GM21423 (cell line): ENCODE measurements at regions not wholly inside any gene's neighbourhood (a gene's known extent, or its start where the extent isn't known, plus 50 kb on each side); places are given as distances from the start of the nearest gene placed in this dataset.

ENCODE experiments used
- ATAC-seq: cut with Tn5 transposase; IDR thresholded peaks from one replicate; pipeline ENCODE4 v1.9.1; 2021; ENCODE audit warnings: mild to moderate bottlenecking, moderate library complexity; ENCODE audit not compliant: unreplicated experiment

- no peak for ATAC-seq
These were observed 324.6 kb upstream of the MTNR1B start for GRCh38 chr11:92644595-92645445.

GRCh38 chr11:92651159-92651558 lies 318.3 kb upstream of the MTNR1B start:
- no peak for ATAC-seq

GRCh38 chr11:92653454-92653853 lies 316.0 kb upstream of the MTNR1B start:
- no peak for ATAC-seq

- no peak for ATAC-seq
These were observed 312.7 kb upstream of the MTNR1B start for GRCh38 chr11:92656783-92657182.

GRCh38 chr11:92657226-92657625 lies 312.2 kb upstream of the MTNR1B start:
- no peak for ATAC-seq

- ATAC-seq = no peak
These were observed 310.7 kb upstream of the MTNR1B start for GRCh38 chr11:92658733-92659132.

GRCh38 chr11:92659793-92660192 lies 309.7 kb upstream of the MTNR1B start:
- ATAC-seq = no peak

- no peak for ATAC-seq
These were observed 306.7 kb upstream of the MTNR1B start for GRCh38 chr11:92662601-92663360.

GRCh38 chr11:92663539-92663938 lies 305.9 kb upstream of the MTNR1B start:
- no peak for ATAC-seq

- ATAC-seq = no peak
These were observed 301.8 kb upstream of the MTNR1B start for GRCh38 chr11:92667486-92668152.

- ATAC-seq = no peak
These were observed 299.1 kb upstream of the MTNR1B start for GRCh38 chr11:92670308-92670890.

- ATAC-seq = no peak
These were observed 298.4 kb upstream of the MTNR1B start for GRCh38 chr11:92671081-92671480.

- no peak for ATAC-seq
These were observed 294.1 kb upstream of the MTNR1B start for GRCh38 chr11:92675303-92675702.

- ATAC-seq = no peak
These were observed 293.6 kb upstream of the MTNR1B start for GRCh38 chr11:92675810-92676209.

- ATAC-seq = no peak
These were observed 291.3 kb upstream of the MTNR1B start for GRCh38 chr11:92678008-92678611.

GRCh38 chr11:92681586-92681985 lies 287.9 kb upstream of the MTNR1B start:
- no peak for ATAC-seq

- no peak for ATAC-seq
These were observed 287.3 kb upstream of the MTNR1B start for GRCh38 chr11:92682136-92682535.

GRCh38 chr11:92682952-92683351 lies 286.5 kb upstream of the MTNR1B start:
- no peak for ATAC-seq

GRCh38 chr11:92685049-92685448 lies 284.4 kb upstream of the MTNR1B start:
- ATAC-seq = no peak

- no peak for ATAC-seq
These were observed 281.7 kb upstream of the MTNR1B start for GRCh38 chr11:92687724-92688123.

- no peak for ATAC-seq
These were observed 281.0 kb upstream of the MTNR1B start for GRCh38 chr11:92688416-92688815.
